ENCODE measurements at regions not wholly inside any gene's neighbourhood (a gene's known extent, or its start where the extent isn't known, plus 50 kb on each side); places are given as distances from the start of the nearest gene placed in this dataset.

DNA sequence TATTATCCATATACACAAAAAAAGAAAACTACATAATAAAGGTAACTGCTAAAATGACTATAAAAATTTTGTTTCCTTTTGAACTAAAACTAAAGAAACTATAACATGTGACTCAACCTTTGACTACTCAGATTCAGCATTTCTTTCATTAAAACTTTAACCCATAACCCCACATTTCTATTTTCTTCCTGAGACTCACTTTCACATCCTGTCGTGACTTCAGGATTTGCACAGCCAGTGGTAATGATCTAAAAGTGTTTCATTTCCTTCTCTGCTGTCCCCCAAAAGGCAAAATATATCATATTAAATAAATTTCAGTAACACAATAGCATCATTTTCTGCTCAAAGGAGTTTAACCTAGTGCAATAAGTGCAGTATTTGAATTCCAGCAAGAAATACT, 1022.4 kb upstream of the DIAPH2 start:
- H3K4me1 ChIP-seq (ENCODE audit: insufficient read depth, insufficient read length) = no peaks in the 10 kb centered on the region
- no peak for TF ChIP-seq ZNF274 (IDR thresholded peaks at IDR 0.05; ENCODE audit: low read depth, low read length)
- TF ChIP-seq SUZ12 (IDR thresholded peaks at IDR 0.05; ENCODE audit: extremely low read depth, insufficient read depth, insufficient read length) = no peak
- no peak for TF ChIP-seq YY1 (IDR thresholded peaks at IDR 0.05; ENCODE audit: insufficient read depth, insufficient read length)
- H3K4me3 ChIP-seq (ENCODE audit: insufficient read length, low read depth) = no peak overlapping the region
- H3K36me3 ChIP-seq (ENCODE audit: insufficient read depth, insufficient read length, low read length) = no peaks in the 10 kb centered on the region
- H3K9ac ChIP-seq (ENCODE audit: insufficient read length, low read depth) = no peak overlapping the region
- no peaks in the 10 kb centered on the region for H3K9me3 ChIP-seq (ENCODE audit: insufficient read depth, low read length)
- H3K27me3 ChIP-seq (ENCODE audit: insufficient read depth, insufficient read length) = no peaks in the 10 kb centered on the region
- no peak for DNase-seq (ENCODE audit: low read depth, low spot score)

DNA sequence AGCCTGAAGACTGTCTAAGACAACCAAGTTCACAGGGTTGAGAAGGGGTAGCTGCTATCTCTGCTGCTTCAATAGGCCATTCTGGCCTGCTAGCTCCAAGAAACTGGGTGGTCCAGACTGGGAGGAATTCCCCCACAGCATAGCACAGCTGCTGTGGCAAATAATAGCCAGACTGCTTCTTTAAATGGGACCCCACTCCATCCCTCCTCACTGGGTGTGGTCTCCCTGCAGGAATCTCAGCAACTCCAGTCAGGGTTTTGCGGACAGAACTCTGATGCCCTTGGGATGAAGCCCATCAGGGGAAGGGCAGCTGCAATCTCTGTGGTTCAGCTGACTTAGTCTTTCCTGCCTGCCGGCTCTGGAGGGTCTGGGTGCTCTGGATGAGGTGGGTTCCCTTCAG, 1018.6 kb upstream of the DIAPH2 start:
- no peak overlapping the region for H3K4me3 ChIP-seq (ENCODE audit: insufficient read length, low read depth)
- H3K27me3 ChIP-seq (ENCODE audit: insufficient read depth, insufficient read length) = no peaks in the 10 kb centered on the region
- H3K36me3 ChIP-seq (ENCODE audit: insufficient read depth, insufficient read length, low read length) = no peaks in the 10 kb centered on the region
- H3K9me3 ChIP-seq (ENCODE audit: insufficient read depth, low read length) = no peaks in the 10 kb centered on the region
- H3K9ac ChIP-seq (ENCODE audit: insufficient read length, low read depth) = no peak overlapping the region
- no peak for DNase-seq (ENCODE audit: low read depth, low spot score)
- no peaks in the 10 kb centered on the region for H3K4me1 ChIP-seq (ENCODE audit: insufficient read depth, insufficient read length)
- TF ChIP-seq ZNF274 (IDR thresholded peaks at IDR 0.05; ENCODE audit: low read depth, low read length) (no peak), YY1 (IDR thresholded peaks at IDR 0.05; ENCODE audit: insufficient read depth, insufficient read length) (no peak), SUZ12 (IDR thresholded peaks at IDR 0.05; ENCODE audit: extremely low read depth, insufficient read depth, insufficient read length) (no peak)

DNA sequence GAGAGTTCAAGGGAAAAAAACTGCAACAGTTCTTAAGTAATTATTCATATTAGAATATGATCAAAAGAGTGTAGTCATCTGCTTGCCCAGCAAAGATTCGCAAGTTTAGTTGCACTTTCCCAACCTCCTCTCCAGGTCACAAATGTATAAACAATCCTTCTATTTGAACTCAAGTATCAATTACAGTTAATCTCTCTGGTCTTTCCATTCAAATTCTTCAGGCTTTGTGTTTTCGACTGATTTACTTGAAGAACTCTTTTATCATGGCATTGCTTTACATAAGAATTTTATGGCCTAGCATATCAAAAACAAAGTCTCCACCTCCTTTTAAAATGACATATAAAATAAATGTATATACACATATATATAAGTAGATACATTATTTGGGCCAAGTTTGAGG, 1009.6 kb upstream of the DIAPH2 start:
- no peak for DNase-seq (ENCODE audit: low read depth, low spot score)
- Histone ChIP-seq H3K4me1 (ENCODE audit: insufficient read depth, insufficient read length) (no peaks in the 10 kb centered on the region), H3K36me3 (ENCODE audit: insufficient read depth, insufficient read length, low read length) (no peaks in the 10 kb centered on the region), H3K27me3 (ENCODE audit: insufficient read depth, insufficient read length) (no peaks in the 10 kb centered on the region), H3K4me3 (ENCODE audit: insufficient read length, low read depth) (no peak overlapping the region), H3K9ac (ENCODE audit: insufficient read length, low read depth) (no peak overlapping the region), H3K9me3 (ENCODE audit: insufficient read depth, low read length) (no peaks in the 10 kb centered on the region)
- TF ChIP-seq YY1 (IDR thresholded peaks at IDR 0.05; ENCODE audit: insufficient read depth, insufficient read length) = no peak

DNA sequence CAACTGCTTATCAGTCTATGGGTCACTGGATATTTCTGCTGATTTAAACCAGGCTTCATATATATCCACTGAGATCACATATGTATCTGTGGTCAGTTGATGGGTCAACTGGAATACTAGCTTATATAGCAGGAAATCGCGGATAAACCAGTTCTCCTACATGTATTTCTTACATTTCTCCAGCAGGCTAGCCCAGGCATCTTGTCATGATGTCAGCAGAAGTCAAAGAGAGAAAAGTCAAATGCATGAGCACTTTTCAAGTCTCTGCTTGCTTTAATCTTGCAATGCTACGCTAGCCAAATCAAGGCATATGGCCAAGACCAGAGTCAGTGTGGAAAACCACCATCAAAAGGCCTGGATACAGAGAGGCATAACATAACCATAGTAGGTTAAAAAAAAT, 1008.8 kb upstream of the DIAPH2 start:
- H3K36me3 ChIP-seq (ENCODE audit: insufficient read depth, insufficient read length, low read length) = no peaks in the 10 kb centered on the region
- no peak for DNase-seq (ENCODE audit: low read depth, low spot score)

DNA sequence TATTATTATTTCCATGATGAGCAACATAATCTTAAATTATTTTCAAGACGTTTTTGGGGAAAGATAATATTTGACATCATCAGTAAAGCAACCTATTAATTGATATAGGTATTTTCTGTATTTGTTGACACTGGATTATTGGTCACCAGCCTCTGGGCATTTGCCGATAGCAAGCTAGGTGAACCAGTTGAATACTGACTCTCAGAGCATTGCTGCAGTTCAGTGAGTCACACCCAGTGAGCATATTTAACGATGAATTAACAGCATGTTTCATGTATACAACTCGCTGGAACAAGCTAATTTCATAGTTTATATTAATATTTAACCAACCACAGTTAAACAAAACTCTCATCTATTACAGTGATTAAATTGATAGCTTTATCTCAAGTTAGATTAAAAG, 1006.0 kb upstream of the DIAPH2 start:
- Histone ChIP-seq H3K9me3 (ENCODE audit: insufficient read depth, low read length) (no peaks in the 10 kb centered on the region), H3K4me3 (ENCODE audit: insufficient read length, low read depth) (no peak overlapping the region), H3K4me1 (ENCODE audit: insufficient read depth, insufficient read length) (no peaks in the 10 kb centered on the region), H3K27me3 (ENCODE audit: insufficient read depth, insufficient read length) (no peaks in the 10 kb centered on the region), H3K9ac (ENCODE audit: insufficient read length, low read depth) (no peak overlapping the region), H3K36me3 (ENCODE audit: insufficient read depth, insufficient read length, low read length) (no peaks in the 10 kb centered on the region)
- no peak for TF ChIP-seq YY1 (IDR thresholded peaks at IDR 0.05; ENCODE audit: insufficient read depth, insufficient read length)
- no peak for TF ChIP-seq ZNF274 (IDR thresholded peaks at IDR 0.05; ENCODE audit: low read depth, low read length)
- no peak for TF ChIP-seq SUZ12 (IDR thresholded peaks at IDR 0.05; ENCODE audit: extremely low read depth, insufficient read depth, insufficient read length)
- DNase-seq (ENCODE audit: low read depth, low spot score) = no peak

More for the DNA sequence above, 1008.8 kb upstream of the DIAPH2 start:
- Histone ChIP-seq H3K9me3 (ENCODE audit: insufficient read depth, low read length) (no peaks in the 10 kb centered on the region), H3K9ac (ENCODE audit: insufficient read length, low read depth) (no peak overlapping the region), H3K27me3 (ENCODE audit: insufficient read depth, insufficient read length) (no peaks in the 10 kb centered on the region), H3K4me1 (ENCODE audit: insufficient read depth, insufficient read length) (no peaks in the 10 kb centered on the region), H3K4me3 (ENCODE audit: insufficient read length, low read depth) (no peak overlapping the region)
- TF ChIP-seq YY1 (IDR thresholded peaks at IDR 0.05; ENCODE audit: insufficient read depth, insufficient read length) (no peak), ZNF274 (IDR thresholded peaks at IDR 0.05; ENCODE audit: low read depth, low read length) (no peak), SUZ12 (IDR thresholded peaks at IDR 0.05; ENCODE audit: extremely low read depth, insufficient read depth, insufficient read length) (no peak)

DNA sequence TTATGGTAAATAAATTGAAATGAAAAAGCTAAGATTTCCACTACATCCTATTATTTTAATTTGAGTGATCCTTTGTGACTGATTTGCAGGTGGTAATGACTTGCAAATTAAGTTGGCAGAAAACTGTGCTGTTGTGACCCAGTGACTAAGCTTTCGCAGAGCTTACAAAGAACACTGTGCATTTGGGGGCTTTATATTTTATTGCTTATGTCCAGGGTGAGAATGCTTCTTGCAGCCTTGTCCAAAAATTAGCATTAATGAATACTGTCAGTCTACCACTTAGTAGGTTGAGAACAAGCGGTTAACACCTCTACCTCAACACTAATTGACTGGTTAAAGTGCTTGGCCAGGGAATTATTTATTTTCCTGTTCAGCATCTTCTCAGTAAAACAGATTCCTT, 991.3 kb upstream of the DIAPH2 start:
- Histone ChIP-seq H3K27me3 (ENCODE audit: insufficient read depth, insufficient read length) (no peaks in the 10 kb centered on the region), H3K9ac (ENCODE audit: insufficient read length, low read depth) (no peak overlapping the region), H3K4me3 (ENCODE audit: insufficient read length, low read depth) (no peak overlapping the region), H3K36me3 (ENCODE audit: insufficient read depth, insufficient read length, low read length) (no peaks in the 10 kb centered on the region), H3K4me1 (ENCODE audit: insufficient read depth, insufficient read length) (no peaks in the 10 kb centered on the region), H3K9me3 (ENCODE audit: insufficient read depth, low read length) (peaks cover 17% of the 10 kb centered on the region; the same call in 1 of the 2 replicates)
- TF ChIP-seq ZNF274 (IDR thresholded peaks at IDR 0.05; ENCODE audit: low read depth, low read length) (no peak), YY1 (IDR thresholded peaks at IDR 0.05; ENCODE audit: insufficient read depth, insufficient read length) (no peak), SUZ12 (IDR thresholded peaks at IDR 0.05; ENCODE audit: extremely low read depth, insufficient read depth, insufficient read length) (no peak)
- DNase-seq (ENCODE audit: low read depth, low spot score) = no peak

DNA sequence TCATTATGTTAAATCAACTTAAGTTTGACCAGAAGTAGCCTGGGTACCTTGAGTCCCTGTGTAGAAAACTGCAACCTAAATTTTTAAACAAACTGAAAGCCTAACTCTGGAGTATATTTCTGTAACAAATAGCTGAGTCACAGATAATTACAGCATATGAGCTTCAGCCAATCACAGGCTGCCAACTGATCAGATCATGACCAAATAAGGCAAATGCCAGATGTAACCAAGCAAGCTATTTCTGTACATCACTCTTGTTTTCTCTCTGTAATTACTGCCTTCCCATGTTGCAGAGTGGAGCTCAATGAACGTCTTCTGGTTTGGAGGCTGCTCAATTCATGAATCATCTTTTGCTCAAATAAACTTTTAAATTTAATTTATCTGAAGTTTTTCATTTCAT, 980.9 kb upstream of the DIAPH2 start:
- Histone ChIP-seq H3K27me3 (ENCODE audit: insufficient read depth, insufficient read length) (no peaks in the 10 kb centered on the region), H3K9ac (ENCODE audit: insufficient read length, low read depth) (no peak overlapping the region), H3K36me3 (ENCODE audit: insufficient read depth, insufficient read length, low read length) (no peaks in the 10 kb centered on the region), H3K4me3 (ENCODE audit: insufficient read length, low read depth) (no peak overlapping the region), H3K4me1 (ENCODE audit: insufficient read depth, insufficient read length) (no peaks in the 10 kb centered on the region), H3K9me3 (ENCODE audit: insufficient read depth, low read length) (no peaks in the 10 kb centered on the region)
- no peak for TF ChIP-seq SUZ12 (IDR thresholded peaks at IDR 0.05; ENCODE audit: extremely low read depth, insufficient read depth, insufficient read length)
- no peak for TF ChIP-seq YY1 (IDR thresholded peaks at IDR 0.05; ENCODE audit: insufficient read depth, insufficient read length)
- no peak for TF ChIP-seq ZNF274 (IDR thresholded peaks at IDR 0.05; ENCODE audit: low read depth, low read length)
- no peak for DNase-seq (ENCODE audit: low read depth, low spot score)

DNA sequence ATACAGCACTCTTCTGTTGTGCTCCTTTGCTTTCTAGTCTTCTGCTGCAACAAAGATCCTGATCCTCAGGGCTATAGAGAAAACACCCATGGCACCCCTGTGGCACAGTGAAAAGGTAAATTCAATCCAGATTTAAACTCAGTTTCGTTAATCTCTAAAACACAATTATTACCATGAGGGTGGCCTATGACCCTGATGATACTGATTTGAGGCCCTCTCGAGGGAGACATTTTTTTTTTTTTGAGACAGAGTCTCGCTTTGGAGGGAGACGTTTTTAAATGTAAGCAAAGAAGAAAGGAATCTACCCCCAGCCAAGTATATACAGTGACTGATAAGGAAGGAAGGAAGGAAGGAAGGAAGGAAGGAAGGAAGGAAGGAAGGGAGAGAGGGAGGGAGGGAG, 967.8 kb upstream of the DIAPH2 start:
- no peaks in the 10 kb centered on the region for H3K27me3 ChIP-seq (ENCODE audit: insufficient read depth, insufficient read length)
- no peaks in the 10 kb centered on the region for H3K36me3 ChIP-seq (ENCODE audit: insufficient read depth, insufficient read length, low read length)
- no peak overlapping the region for H3K9ac ChIP-seq (ENCODE audit: insufficient read length, low read depth)
- no peak for DNase-seq (ENCODE audit: low read depth, low spot score)
- H3K4me1 ChIP-seq (ENCODE audit: insufficient read depth, insufficient read length) = no peaks in the 10 kb centered on the region
- H3K4me3 ChIP-seq (ENCODE audit: insufficient read length, low read depth) = no peak overlapping the region
- H3K9me3 ChIP-seq (ENCODE audit: insufficient read depth, low read length) = no peaks in the 10 kb centered on the region
- TF ChIP-seq ZNF274 (IDR thresholded peaks at IDR 0.05; ENCODE audit: low read depth, low read length) (no peak), SUZ12 (IDR thresholded peaks at IDR 0.05; ENCODE audit: extremely low read depth, insufficient read depth, insufficient read length) (no peak), YY1 (IDR thresholded peaks at IDR 0.05; ENCODE audit: insufficient read depth, insufficient read length) (no peak)

All from NT2/D1 (cell line).